H1 (cell line): ENCODE measurements at regions not wholly inside any gene's neighbourhood (a gene's known extent, or its start where the extent isn't known, plus 50 kb on each side); places are given as distances from the start of the nearest gene placed in this dataset.

Experiments
- SIN3A ChIP-seq, 2 experiments: IDR thresholded peaks in 1 of 2; conservative IDR thresholded peaks in 1 of 2; 2 replicates each; pipeline ENCODE4 v1.6.1; 2011 to 2012; ENCODE audit warnings: low read length in 2 of 2, improper control_type of control experiment in 1 of 2, low read depth in 1 of 2, mild to moderate bottlenecking in 1 of 2
- SP1 ChIP-seq: IDR thresholded peaks from 2 replicates; pipeline ENCODE4 v1.6.1; 2011; ENCODE audit warnings: low read depth, low read length
- SUZ12 ChIP-seq: fragments of 200-600 bp; sonication (generic); IDR thresholded peaks from 2 replicates; pipeline ENCODE4 v1.6.1; 2012; ENCODE audit warnings: mild to moderate bottlenecking, inconsistent platforms, low read length, moderate library complexity, mixed read lengths

DNA sequence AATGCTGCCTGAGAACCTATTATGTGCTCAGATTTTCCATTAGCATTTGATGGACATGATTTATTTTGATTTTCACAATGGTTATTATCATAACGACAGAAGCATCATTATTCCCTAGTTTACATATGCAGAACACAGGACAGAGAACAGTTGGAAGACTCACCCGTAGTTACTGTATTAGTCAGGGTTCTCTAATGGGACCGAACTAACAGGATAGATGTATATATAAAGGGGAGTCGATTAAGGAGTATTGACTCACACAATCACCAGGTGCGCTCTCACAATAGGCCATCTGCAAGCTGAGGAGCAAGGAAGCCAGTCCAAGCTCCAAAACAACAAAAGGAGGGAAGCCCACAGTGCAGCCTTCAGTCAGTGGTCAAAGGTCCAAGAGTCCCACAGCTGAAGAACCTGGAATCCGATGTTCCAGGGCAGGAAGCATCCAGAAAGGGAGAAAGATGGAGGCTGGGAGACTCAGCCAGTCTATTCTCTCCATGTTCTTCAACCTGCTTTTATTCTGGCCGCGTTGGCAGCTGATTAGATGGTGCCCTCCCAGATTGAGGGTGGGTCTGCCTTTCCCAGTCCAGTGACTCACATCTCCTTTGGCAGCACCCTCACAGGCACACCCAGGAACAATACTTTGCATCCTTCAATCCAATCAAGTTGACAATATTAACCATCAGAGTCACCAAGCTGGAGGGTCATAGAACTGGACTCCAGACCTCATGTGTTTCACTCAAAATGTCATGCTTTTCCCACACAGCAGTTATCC lies 92.7 kb upstream of the XYLT1 start (continued):
- TF ChIP-seq SP1 (no peak), SIN3A (conservative IDR thresholded peaks at IDR 0.05 in 1 of 2, IDR thresholded peaks at IDR 0.05 in 1 of 2; ENCODE audit: low read depth in 1 of 2, low read length in 2 of 2) (no peak), SUZ12 (no peak)
